Memory B cell (primary cell): ENCODE measurements at regions not wholly inside any gene's neighbourhood (a gene's known extent, or its start where the extent isn't known, plus 50 kb on each side); places are given as distances from the start of the nearest gene placed in this dataset.

Source experiments
- ATAC-seq: fragments of 150-1000 bp; cut with Tn5 transposase; 2 replicates; pipeline ENCODE4 v1.10.0; 2021; ENCODE audit warnings: low read depth, mild to moderate bottlenecking, moderate library complexity
- DNase-seq, 2 donors: peaks; one replicate each; pipeline ENCODE4 v3.0.0; 2022; ENCODE audit warnings: low spot score in 2 of 2
- H3K27ac Mint-ChIP-seq: one replicate; pipeline ENCODE4 v1.8.0; 2022; ENCODE audit warnings: mild to moderate bottlenecking, moderate library complexity, mixed read lengths
- H3K27me3 Mint-ChIP-seq: one replicate; pipeline ENCODE4 v1.8.0; 2022; ENCODE audit warnings: mixed read lengths
- H3K36me3 Mint-ChIP-seq: one replicate; pipeline ENCODE4 v1.8.0; 2022; ENCODE audit warnings: mild to moderate bottlenecking, mixed read lengths
- H3K4me1 Mint-ChIP-seq: one replicate; pipeline ENCODE4 v1.8.0; 2022; ENCODE audit warnings: mixed read lengths
- H3K4me3 Mint-ChIP-seq: one replicate; pipeline ENCODE4 v1.8.0; 2022; ENCODE audit warnings: mild to moderate bottlenecking, moderate library complexity, mixed read lengths
- H3K9me3 Mint-ChIP-seq: one replicate; pipeline ENCODE4 v1.8.0; 2022; ENCODE audit warnings: mixed read lengths

GRCh38 chr17:15177343-15177742, 87.8 kb downstream of the PMP22 start:
- no peaks in the 10 kb centered on the region for H3K36me3 Mint-ChIP-seq
- no peaks in the 10 kb centered on the region for H3K4me1 Mint-ChIP-seq
- ATAC-seq (no peak), DNase-seq (no peak)
- no peak overlapping the region for H3K4me3 Mint-ChIP-seq
- H3K27ac Mint-ChIP-seq, result no peak overlapping the region
- peaks cover 4% of the 10 kb centered on the region for H3K9me3 Mint-ChIP-seq
- peaks cover 8% of the 10 kb centered on the region for H3K27me3 Mint-ChIP-seq

DNA sequence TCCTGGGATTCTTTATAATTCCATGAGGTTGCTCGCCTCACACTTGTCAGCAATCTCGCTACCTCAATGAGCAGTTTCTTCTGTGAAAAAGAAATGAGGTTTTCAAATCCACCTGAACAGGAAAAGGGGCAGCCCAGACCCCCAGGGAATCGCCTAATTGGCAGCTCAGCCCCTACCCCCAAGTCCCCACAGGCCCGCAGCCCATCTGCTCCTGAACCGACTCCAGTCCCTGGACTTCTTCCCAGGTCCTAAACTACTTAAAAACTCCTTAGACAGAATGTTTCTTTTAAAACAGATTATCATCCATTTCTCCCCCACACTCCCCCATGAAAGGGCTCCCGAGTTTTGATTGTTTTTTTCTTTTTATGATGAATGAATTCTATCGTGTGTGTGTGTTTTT, 89.8 kb downstream of the PMP22 start:
- no peak for ATAC-seq
- no peaks in the 10 kb centered on the region for H3K36me3 Mint-ChIP-seq
- no peak overlapping the region for H3K4me3 Mint-ChIP-seq
- no peak for DNase-seq
- H3K9me3 Mint-ChIP-seq, result peaks cover 4% of the 10 kb centered on the region
- peaks cover 9% of the 10 kb centered on the region for H3K27me3 Mint-ChIP-seq
- H3K4me1 Mint-ChIP-seq, result no peaks in the 10 kb centered on the region
- H3K27ac Mint-ChIP-seq, result no peak overlapping the region

DNA sequence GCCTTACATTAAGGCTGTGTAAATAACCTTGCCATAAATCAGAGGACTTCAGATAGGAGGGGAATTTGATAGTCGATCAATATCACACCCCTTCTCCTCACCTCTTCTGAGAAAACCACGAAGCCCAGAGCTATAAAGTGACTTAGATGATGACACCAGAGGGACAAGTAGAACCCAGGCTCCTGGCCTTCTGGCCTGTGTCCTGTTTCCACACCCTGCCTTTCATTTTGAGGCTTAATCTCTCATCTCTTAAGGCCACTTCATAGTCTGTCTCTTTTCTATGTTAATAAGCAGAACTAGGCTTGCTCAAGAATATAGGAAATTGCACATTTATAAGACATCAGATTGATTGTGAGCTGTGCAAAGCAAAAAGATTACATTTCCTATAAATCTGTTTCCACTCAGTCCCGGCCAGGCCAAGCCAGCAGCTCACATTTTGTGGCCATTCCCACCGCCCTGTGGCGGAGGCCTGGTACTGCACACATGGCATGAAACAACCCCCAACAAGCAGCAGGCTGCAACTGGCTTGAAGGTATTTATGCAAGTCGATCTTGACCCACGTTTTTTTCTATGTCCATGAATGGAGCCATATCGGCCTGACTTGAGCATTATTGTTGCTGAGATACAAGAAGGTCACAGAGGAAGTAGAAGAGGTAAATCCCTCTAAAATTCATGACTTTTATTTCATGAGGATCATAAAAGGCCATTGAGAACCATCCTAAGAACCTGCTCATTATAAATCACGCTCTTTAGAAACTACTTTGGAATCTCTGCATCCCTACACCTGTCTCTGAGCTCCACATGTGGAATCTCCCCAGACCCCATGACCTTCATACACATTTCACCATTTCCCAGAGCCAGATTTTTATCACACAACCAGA, 93.7 kb downstream of the PMP22 start:
- DNase-seq, result no peak
- no peak for ATAC-seq
- Mint-ChIP-seq H3K9me3 (peaks cover 4% of the 10 kb centered on the region), H3K4me3 (no peak overlapping the region), H3K27me3 (peaks cover 10% of the 10 kb centered on the region), H3K27ac (no peak overlapping the region), H3K4me1 (no peaks in the 10 kb centered on the region), H3K36me3 (no peaks in the 10 kb centered on the region)

GRCh38 chr17:15169676-15170075, 95.5 kb downstream of the PMP22 start:
- H3K27ac Mint-ChIP-seq, result no peak overlapping the region
- H3K4me3 Mint-ChIP-seq, result no peak overlapping the region
- H3K36me3 Mint-ChIP-seq, result no peaks in the 10 kb centered on the region
- DNase-seq (no peak), ATAC-seq (no peak)
- no peaks in the 10 kb centered on the region for H3K4me1 Mint-ChIP-seq
- peaks cover 4% of the 10 kb centered on the region for H3K9me3 Mint-ChIP-seq
- H3K27me3 Mint-ChIP-seq, result peaks cover 9% of the 10 kb centered on the region

- H3K27ac Mint-ChIP-seq, result no peak overlapping the region
- ATAC-seq (no peak), DNase-seq (no peak)
- peaks cover 5% of the 10 kb centered on the region for H3K9me3 Mint-ChIP-seq
- H3K4me1 Mint-ChIP-seq, result no peaks in the 10 kb centered on the region
- no peaks in the 10 kb centered on the region for H3K36me3 Mint-ChIP-seq
- peaks cover 9% of the 10 kb centered on the region for H3K27me3 Mint-ChIP-seq
- no peak overlapping the region for H3K4me3 Mint-ChIP-seq
Measured at GRCh38 chr17:15168379-15168778, 96.7 kb downstream of the PMP22 start.

DNA sequence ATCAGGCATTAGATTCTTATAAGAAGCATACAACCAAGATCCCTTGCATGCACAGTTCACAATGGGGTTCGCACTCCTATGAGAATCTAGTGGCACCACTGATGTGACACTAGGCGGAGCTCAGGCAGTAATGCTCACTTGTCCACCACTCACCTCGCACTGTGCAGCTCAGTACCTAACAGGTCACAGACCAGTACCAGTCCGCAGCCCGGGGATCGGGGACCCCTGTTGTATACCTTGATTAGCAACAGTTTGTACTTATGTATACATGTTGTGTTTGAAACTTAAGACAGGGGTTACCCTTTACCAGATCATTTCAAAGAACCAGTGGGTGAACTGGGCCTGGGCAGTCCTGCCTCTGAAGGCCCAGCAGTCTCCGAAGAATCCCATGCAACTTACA, 103.7 kb downstream of the PMP22 start:
- no peaks in the 10 kb centered on the region for H3K4me1 Mint-ChIP-seq
- no peak for ATAC-seq

GRCh38 chr17:15157051-15157450, 108.1 kb downstream of the PMP22 start:
- H3K4me3 Mint-ChIP-seq, result no peak overlapping the region
- no peaks in the 10 kb centered on the region for H3K9me3 Mint-ChIP-seq
- no peaks in the 10 kb centered on the region for H3K36me3 Mint-ChIP-seq
- no peak overlapping the region for H3K27ac Mint-ChIP-seq
- DNase-seq (no peak), ATAC-seq (no peak)
- H3K27me3 Mint-ChIP-seq, result peaks cover 9% of the 10 kb centered on the region
- no peaks in the 10 kb centered on the region for H3K4me1 Mint-ChIP-seq

More for the DNA sequence above, 103.7 kb downstream of the PMP22 start:
- DNase-seq, result no peak
- H3K9me3 Mint-ChIP-seq, result peaks cover 3% of the 10 kb centered on the region
- no peak overlapping the region for H3K4me3 Mint-ChIP-seq
- H3K36me3 Mint-ChIP-seq, result no peaks in the 10 kb centered on the region
- no peak overlapping the region for H3K27ac Mint-ChIP-seq
- H3K27me3 Mint-ChIP-seq, result peaks cover 8% of the 10 kb centered on the region

- H3K4me1 Mint-ChIP-seq, result no peaks in the 10 kb centered on the region
- H3K4me3 Mint-ChIP-seq, result no peak overlapping the region
- H3K36me3 Mint-ChIP-seq, result no peaks in the 10 kb centered on the region
- no peak overlapping the region for H3K27ac Mint-ChIP-seq
- no peak for ATAC-seq
- no peak for DNase-seq
- peaks cover 9% of the 10 kb centered on the region for H3K27me3 Mint-ChIP-seq
- no peaks in the 10 kb centered on the region for H3K9me3 Mint-ChIP-seq
Measured at GRCh38 chr17:15154618-15155017, 110.5 kb downstream of the PMP22 start.

- ATAC-seq (no peak), DNase-seq (no peak)
- Mint-ChIP-seq H3K4me3 (no peak overlapping the region), H3K9me3 (peaks cover 2% of the 10 kb centered on the region), H3K36me3 (no peaks in the 10 kb centered on the region), H3K27ac (no peak overlapping the region), H3K4me1 (no peaks in the 10 kb centered on the region), H3K27me3 (peaks cover under 1% of the 10 kb centered on the region)
Measured at GRCh38 chr17:15145621-15146020, 119.5 kb downstream of the PMP22 start.

DNA sequence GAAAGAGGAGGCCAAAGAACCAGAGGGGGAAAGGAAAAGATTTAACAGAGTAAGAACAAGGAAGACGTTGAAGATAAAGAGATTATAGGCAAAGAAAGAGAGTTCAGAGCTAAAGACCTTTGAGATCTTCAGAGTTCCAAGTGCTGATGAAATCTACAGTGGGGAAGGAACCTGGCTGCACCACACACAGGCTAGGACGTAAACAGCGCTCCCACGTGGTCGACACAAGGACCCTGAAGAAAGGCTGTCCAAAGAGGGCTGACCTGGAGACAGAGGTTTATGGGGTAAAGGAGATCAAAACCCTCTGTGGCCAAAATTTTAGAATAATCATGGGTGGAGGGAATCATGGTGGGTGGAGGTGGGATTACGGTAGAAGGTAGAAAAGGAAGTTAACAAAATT, 121.6 kb downstream of the PMP22 start:
- no peaks in the 10 kb centered on the region for H3K36me3 Mint-ChIP-seq
- H3K27me3 Mint-ChIP-seq, result peaks cover 4% of the 10 kb centered on the region
- no peak overlapping the region for H3K27ac Mint-ChIP-seq
- no peaks in the 10 kb centered on the region for H3K4me1 Mint-ChIP-seq
- H3K9me3 Mint-ChIP-seq, result peaks cover 2% of the 10 kb centered on the region
- DNase-seq (no peak), ATAC-seq (no peak)
- no peak overlapping the region for H3K4me3 Mint-ChIP-seq

GRCh38 chr17:15134363-15134762, 130.8 kb downstream of the PMP22 start:
- Mint-ChIP-seq H3K4me1 (no peaks in the 10 kb centered on the region), H3K27ac (no peak overlapping the region), H3K4me3 (no peak overlapping the region), H3K9me3 (peaks cover 6% of the 10 kb centered on the region), H3K27me3 (peaks cover 2% of the 10 kb centered on the region), H3K36me3 (peaks cover 2% of the 10 kb centered on the region)
- ATAC-seq (no peak), DNase-seq (no peak)

GRCh38 chr17:15133826-15134225, 131.3 kb downstream of the PMP22 start:
- Mint-ChIP-seq H3K36me3 (peaks cover 2% of the 10 kb centered on the region), H3K27me3 (peaks cover 2% of the 10 kb centered on the region), H3K27ac (no peak overlapping the region), H3K4me1 (no peaks in the 10 kb centered on the region), H3K4me3 (no peak overlapping the region), H3K9me3 (peaks cover 6% of the 10 kb centered on the region)
- ATAC-seq (no peak), DNase-seq (no peak)

GRCh38 chr17:15133143-15133542, 132.0 kb downstream of the PMP22 start:
- Mint-ChIP-seq H3K36me3 (peaks cover 2% of the 10 kb centered on the region), H3K27me3 (peaks cover 2% of the 10 kb centered on the region), H3K4me1 (no peaks in the 10 kb centered on the region), H3K4me3 (no peak overlapping the region), H3K9me3 (peaks cover 6% of the 10 kb centered on the region), H3K27ac (no peak overlapping the region)
- DNase-seq (no peak), ATAC-seq (no peak)

DNA sequence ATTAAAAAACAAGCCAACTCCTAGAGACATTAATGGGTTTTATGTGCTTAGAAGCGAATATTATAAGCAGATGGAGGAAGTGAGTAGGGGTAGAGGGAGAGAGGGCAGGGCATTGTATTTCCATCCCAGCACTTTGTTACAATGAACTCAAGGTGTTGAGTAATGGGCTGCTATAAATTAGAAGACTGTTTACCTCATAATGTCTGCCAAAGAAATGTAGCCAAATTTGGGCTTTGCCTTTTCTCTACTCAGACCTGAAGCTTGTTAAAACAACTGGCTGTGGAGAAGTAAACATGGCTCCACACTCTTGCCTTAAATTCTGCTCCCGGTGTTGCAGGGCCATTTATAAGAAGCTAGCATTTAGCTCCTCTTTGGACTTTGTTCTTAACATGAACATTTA, 134.7 kb downstream of the PMP22 start:
- Mint-ChIP-seq H3K36me3 (peaks cover 2% of the 10 kb centered on the region), H3K4me3 (no peak overlapping the region), H3K27ac (no peak overlapping the region), H3K9me3 (peaks cover 6% of the 10 kb centered on the region), H3K27me3 (peaks cover 4% of the 10 kb centered on the region), H3K4me1 (no peaks in the 10 kb centered on the region)
- DNase-seq (no peak), ATAC-seq (no peak)

- no peak for DNase-seq
- no peaks in the 10 kb centered on the region for H3K4me1 Mint-ChIP-seq
- H3K9me3 Mint-ChIP-seq, result peaks cover 6% of the 10 kb centered on the region
- H3K27ac Mint-ChIP-seq, result no peak overlapping the region
- H3K27me3 Mint-ChIP-seq, result peaks cover 4% of the 10 kb centered on the region
- ATAC-seq, result no peak
- no peak overlapping the region for H3K4me3 Mint-ChIP-seq
- H3K36me3 Mint-ChIP-seq, result peaks cover 2% of the 10 kb centered on the region
Measured at GRCh38 chr17:15129986-15130385, 135.1 kb downstream of the PMP22 start.
